SK-N-SH treated with all-trans-retinoic acid at 6 μM for 48 hours (cell line): ENCODE measurements at regions not wholly inside any gene's neighbourhood (a gene's known extent, or its start where the extent isn't known, plus 50 kb on each side); places are given as distances from the start of the nearest gene placed in this dataset.

Source experiments
- ATAC-seq: fragments of 200-7000 bp; cut with Tn5 transposase; 3 replicates; pipeline ENCODE4 v1.9.1; 2020; ENCODE audit warnings: mild to moderate bottlenecking, moderate library complexity
- ARNTL ChIP-seq: fragments of 450-650 bp; formaldehyde crosslinking; IDR thresholded peaks from 2 replicates; pipeline ENCODE4 v1.5.0; 2020; ENCODE audit warnings: low read depth, mild to moderate bottlenecking, moderate library complexity, borderline replicate concordance
- BACH2 ChIP-seq: fragments of 250-450 bp; sonication (Bioruptor Pico); IDR thresholded peaks from 2 replicates; pipeline ENCODE4 v1.9.0; 2021; ENCODE audit warnings: mild to moderate bottlenecking, borderline replicate concordance
- CSDC2 ChIP-seq: fragments of 250-450 bp; sonication (Bioruptor Pico); IDR thresholded peaks from 2 replicates; pipeline ENCODE4 v1.5.0; 2020; ENCODE audit warnings: mild to moderate bottlenecking, moderate library complexity
- ESRRG ChIP-seq: fragments of 250-450 bp; sonication (Bioruptor Pico); IDR thresholded peaks from 2 replicates; pipeline ENCODE4 v1.6.1; 2021; ENCODE audit warnings: mild to moderate bottlenecking
- GLIS3 ChIP-seq: fragments of 250-450 bp; sonication (Bioruptor Pico); IDR thresholded peaks from 2 replicates; pipeline ENCODE4 v1.5.0; 2020; ENCODE audit warnings: mild to moderate bottlenecking, moderate library complexity
- OSR1 ChIP-seq: fragments of 250-450 bp; sonication (Bioruptor Pico); IDR thresholded peaks from 2 replicates; pipeline ENCODE4 v1.8.0; 2022; ENCODE audit warnings: moderate library complexity, mild to moderate bottlenecking, inconsistent platforms
- PPARA ChIP-seq: fragments of 250-450 bp; sonication (Bioruptor Pico); IDR thresholded peaks from 2 replicates; pipeline ENCODE4 v1.5.0; 2020; ENCODE audit warnings: mild to moderate bottlenecking, borderline replicate concordance
- RARB ChIP-seq: fragments of 250-450 bp; sonication (Bioruptor Pico); IDR thresholded peaks from 2 replicates; pipeline ENCODE4 v1.8.0; 2021; ENCODE audit warnings: mild to moderate bottlenecking, moderate library complexity
- SNAI2 ChIP-seq: fragments of 250-450 bp; sonication (Bioruptor Pico); IDR thresholded peaks from 2 replicates; pipeline ENCODE4 v1.5.0; 2020; ENCODE audit warnings: mild to moderate bottlenecking, moderate library complexity
- TCF4 ChIP-seq: fragments of 250-450 bp; sonication (Bioruptor Pico); IDR thresholded peaks from 2 replicates; pipeline ENCODE4 v1.8.0; 2021; ENCODE audit warnings: mild to moderate bottlenecking, moderate library complexity, borderline replicate concordance
- TOX ChIP-seq: fragments of 250-450 bp; sonication (Bioruptor Pico); IDR thresholded peaks from 2 replicates; pipeline ENCODE4 v1.8.0; 2021; ENCODE audit warnings: mild to moderate bottlenecking, moderate library complexity, borderline replicate concordance
- ZC3H10 ChIP-seq: fragments of 250-450 bp; sonication (Bioruptor Pico); IDR thresholded peaks from 2 replicates; pipeline ENCODE4 v1.5.1; 2021; ENCODE audit warnings: mild to moderate bottlenecking, moderate library complexity
- ZFP3 ChIP-seq: fragments of 250-450 bp; sonication (Bioruptor Pico); IDR thresholded peaks from 2 replicates; pipeline ENCODE4 v1.5.0; 2020; ENCODE audit warnings: mild to moderate bottlenecking, moderate library complexity
- ZFP30 ChIP-seq: fragments of 450-650 bp; formaldehyde crosslinking; IDR thresholded peaks from 2 replicates; pipeline ENCODE4 v1.5.0; 2022; ENCODE audit warnings: mild to moderate bottlenecking, moderate library complexity
- ZNF565 ChIP-seq: fragments of 450-650 bp; formaldehyde crosslinking; conservative IDR thresholded peaks from 2 replicates; pipeline ENCODE4 v1.5.0; 2020; ENCODE audit warnings: low read depth, mild to moderate bottlenecking, moderate library complexity
- ZNF70 ChIP-seq: fragments of 450-650 bp; formaldehyde crosslinking; IDR thresholded peaks from 2 replicates; pipeline ENCODE4 v1.5.0; 2020; ENCODE audit warnings: mild to moderate bottlenecking, moderate library complexity
- ZNF8 ChIP-seq: fragments of 450-650 bp; formaldehyde crosslinking; IDR thresholded peaks from 2 replicates; pipeline ENCODE4 v1.5.0; 2020; ENCODE audit warnings: mild to moderate bottlenecking, moderate library complexity
- TF ChIP-seq, protein P1 (sequence below): fragments of 250-450 bp; sonication (Bioruptor Pico); IDR thresholded peaks from 2 replicates; pipeline ENCODE4 v1.5.1; 2021; ENCODE audit warnings: mild to moderate bottlenecking, moderate library complexity
- TF ChIP-seq, protein P2 (sequence below): fragments of 250-450 bp; sonication (Bioruptor Pico); IDR thresholded peaks from 2 replicates; pipeline ENCODE4 v1.8.0; 2021; ENCODE audit warnings: low read depth, mild to moderate bottlenecking, moderate library complexity, borderline replicate concordance
- TF ChIP-seq, protein P3 (sequence below): fragments of 250-450 bp; sonication (Bioruptor Pico); IDR thresholded peaks from 2 replicates; pipeline ENCODE4 v1.8.0; 2020; ENCODE audit warnings: mild to moderate bottlenecking, moderate library complexity, borderline replicate concordance
- TF ChIP-seq, protein P4 (sequence below): fragments of 250-450 bp; sonication (Bioruptor Pico); IDR thresholded peaks from 2 replicates; pipeline ENCODE4 v1.5.0; 2020; ENCODE audit warnings: mild to moderate bottlenecking, moderate library complexity
- TF ChIP-seq, protein P5 (sequence below): fragments of 250-450 bp; sonication (Bioruptor Pico); IDR thresholded peaks from 2 replicates; pipeline ENCODE4 v1.5.1; 2020; ENCODE audit warnings: low read depth, mild to moderate bottlenecking, moderate library complexity

DNA sequence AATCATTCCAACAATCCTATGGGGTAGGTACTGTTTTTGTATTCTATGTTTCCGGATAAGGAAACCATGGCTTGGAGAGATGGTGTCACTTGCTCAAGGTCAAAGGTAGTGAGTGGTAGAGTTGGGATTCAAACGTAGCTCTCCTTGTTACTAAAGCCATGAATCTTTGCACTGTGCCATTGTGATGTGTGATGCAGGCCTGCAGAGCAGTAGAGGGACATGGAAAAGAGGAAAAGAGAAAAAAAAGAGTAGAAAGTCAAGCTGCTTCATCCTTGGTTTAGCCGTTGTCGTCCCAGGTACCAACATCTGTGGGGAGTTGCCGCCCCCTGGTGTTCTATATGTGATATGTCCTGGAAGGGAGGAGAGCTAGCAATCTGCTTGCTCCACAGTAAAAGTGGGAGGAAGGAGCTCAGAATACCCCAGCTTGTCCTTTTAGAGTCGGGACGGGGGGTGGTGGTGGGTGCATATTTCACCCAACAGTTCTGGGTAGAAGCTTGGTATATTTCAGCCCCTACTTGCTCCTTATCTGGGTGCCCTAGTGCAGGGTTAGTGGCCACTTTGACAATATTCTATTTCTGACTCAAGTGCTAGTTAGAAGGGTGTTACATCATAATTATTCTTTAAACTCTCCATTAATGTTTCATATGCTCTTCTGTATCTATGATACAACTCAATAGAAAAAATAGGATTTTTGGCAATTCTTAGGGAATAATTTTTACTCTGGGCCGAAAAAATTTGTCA is 98.4 kb downstream of the EBNA1BP2 start (continued):
- TF ChIP-seq, protein P1, sequence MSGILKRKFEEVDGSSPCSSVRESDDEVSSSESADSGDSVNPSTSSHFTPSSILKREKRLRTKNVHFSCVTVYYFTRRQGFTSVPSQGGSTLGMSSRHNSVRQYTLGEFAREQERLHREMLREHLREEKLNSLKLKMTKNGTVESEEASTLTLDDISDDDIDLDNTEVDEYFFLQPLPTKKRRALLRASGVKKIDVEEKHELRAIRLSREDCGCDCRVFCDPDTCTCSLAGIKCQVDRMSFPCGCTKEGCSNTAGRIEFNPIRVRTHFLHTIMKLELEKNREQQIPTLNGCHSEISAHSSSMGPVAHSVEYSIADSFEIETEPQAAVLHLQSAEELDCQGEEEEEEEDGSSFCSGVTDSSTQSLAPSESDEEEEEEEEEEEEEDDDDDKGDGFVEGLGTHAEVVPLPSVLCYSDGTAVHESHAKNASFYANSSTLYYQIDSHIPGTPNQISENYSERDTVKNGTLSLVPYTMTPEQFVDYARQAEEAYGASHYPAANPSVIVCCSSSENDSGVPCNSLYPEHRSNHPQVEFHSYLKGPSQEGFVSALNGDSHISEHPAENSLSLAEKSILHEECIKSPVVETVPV (CRISPR knock-in tag): no peak

DNA sequence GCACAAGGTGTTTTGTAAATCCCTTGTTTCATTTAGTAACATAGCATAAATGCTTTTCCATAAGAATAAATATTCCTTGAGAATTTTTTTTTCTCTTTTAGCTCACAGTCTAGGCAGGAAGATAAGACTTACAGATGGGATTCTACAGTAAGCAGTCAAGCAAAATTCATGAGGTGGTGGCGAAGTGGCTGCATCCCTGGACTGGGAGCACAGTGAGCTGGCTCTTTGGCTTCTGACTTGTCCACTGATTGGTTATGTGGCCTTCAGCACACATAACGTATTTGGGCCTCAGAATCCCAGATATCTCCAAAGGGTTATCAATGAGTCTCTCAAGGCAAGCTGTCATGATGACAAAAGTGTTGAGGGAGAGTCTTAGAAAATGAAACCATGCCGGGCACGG is 99.8 kb downstream of the EBNA1BP2 start:
- ATAC-seq: no peak
- TF ChIP-seq ZNF565 (no peak), TOX (CRISPR knock-in tag) (no peak), TCF4 (no peak), CSDC2 (no peak), RARB (CRISPR knock-in tag) (no peak), SNAI2 (CRISPR knock-in tag) (no peak), ARNTL (CRISPR knock-in tag) (no peak), BACH2 (CRISPR knock-in tag) (no peak), ESRRG (CRISPR knock-in tag) (no peak), ZC3H10 (CRISPR knock-in tag) (no peak), ZFP3 (no peak), GLIS3 (CRISPR knock-in tag) (no peak), ZNF70 (CRISPR knock-in tag) (no peak), ZFP30 (no peak), PPARA (CRISPR knock-in tag) (no peak)
- TF ChIP-seq, protein P1 (CRISPR knock-in tag): no peak
- TF ChIP-seq, protein P2, sequence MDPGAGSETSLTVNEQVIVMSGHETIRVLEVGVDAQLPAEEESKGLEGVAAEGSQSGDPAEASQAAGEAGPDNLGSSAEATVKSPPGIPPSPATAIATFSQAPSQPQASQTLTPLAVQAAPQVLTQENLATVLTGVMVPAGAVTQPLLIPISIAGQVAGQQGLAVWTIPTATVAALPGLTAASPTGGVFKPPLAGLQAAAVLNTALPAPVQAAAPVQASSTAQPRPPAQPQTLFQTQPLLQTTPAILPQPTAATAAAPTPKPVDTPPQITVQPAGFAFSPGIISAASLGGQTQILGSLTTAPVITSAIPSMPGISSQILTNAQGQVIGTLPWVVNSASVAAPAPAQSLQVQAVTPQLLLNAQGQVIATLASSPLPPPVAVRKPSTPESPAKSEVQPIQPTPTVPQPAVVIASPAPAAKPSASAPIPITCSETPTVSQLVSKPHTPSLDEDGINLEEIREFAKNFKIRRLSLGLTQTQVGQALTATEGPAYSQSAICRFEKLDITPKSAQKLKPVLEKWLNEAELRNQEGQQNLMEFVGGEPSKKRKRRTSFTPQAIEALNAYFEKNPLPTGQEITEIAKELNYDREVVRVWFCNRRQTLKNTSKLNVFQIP (CRISPR knock-in tag): no peak
- TF ChIP-seq, protein P3, sequence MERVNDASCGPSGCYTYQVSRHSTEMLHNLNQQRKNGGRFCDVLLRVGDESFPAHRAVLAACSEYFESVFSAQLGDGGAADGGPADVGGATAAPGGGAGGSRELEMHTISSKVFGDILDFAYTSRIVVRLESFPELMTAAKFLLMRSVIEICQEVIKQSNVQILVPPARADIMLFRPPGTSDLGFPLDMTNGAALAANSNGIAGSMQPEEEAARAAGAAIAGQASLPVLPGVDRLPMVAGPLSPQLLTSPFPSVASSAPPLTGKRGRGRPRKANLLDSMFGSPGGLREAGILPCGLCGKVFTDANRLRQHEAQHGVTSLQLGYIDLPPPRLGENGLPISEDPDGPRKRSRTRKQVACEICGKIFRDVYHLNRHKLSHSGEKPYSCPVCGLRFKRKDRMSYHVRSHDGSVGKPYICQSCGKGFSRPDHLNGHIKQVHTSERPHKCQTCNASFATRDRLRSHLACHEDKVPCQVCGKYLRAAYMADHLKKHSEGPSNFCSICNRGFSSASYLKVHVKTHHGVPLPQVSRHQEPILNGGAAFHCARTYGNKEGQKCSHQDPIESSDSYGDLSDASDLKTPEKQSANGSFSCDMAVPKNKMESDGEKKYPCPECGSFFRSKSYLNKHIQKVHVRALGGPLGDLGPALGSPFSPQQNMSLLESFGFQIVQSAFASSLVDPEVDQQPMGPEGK (CRISPR knock-in tag): no peak
- TF ChIP-seq, protein P4, sequence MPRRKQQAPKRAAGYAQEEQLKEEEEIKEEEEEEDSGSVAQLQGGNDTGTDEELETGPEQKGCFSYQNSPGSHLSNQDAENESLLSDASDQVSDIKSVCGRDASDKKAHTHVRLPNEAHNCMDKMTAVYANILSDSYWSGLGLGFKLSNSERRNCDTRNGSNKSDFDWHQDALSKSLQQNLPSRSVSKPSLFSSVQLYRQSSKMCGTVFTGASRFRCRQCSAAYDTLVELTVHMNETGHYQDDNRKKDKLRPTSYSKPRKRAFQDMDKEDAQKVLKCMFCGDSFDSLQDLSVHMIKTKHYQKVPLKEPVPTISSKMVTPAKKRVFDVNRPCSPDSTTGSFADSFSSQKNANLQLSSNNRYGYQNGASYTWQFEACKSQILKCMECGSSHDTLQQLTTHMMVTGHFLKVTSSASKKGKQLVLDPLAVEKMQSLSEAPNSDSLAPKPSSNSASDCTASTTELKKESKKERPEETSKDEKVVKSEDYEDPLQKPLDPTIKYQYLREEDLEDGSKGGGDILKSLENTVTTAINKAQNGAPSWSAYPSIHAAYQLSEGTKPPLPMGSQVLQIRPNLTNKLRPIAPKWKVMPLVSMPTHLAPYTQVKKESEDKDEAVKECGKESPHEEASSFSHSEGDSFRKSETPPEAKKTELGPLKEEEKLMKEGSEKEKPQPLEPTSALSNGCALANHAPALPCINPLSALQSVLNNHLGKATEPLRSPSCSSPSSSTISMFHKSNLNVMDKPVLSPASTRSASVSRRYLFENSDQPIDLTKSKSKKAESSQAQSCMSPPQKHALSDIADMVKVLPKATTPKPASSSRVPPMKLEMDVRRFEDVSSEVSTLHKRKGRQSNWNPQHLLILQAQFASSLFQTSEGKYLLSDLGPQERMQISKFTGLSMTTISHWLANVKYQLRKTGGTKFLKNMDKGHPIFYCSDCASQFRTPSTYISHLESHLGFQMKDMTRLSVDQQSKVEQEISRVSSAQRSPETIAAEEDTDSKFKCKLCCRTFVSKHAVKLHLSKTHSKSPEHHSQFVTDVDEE: no peak
- TF ChIP-seq, protein P5, sequence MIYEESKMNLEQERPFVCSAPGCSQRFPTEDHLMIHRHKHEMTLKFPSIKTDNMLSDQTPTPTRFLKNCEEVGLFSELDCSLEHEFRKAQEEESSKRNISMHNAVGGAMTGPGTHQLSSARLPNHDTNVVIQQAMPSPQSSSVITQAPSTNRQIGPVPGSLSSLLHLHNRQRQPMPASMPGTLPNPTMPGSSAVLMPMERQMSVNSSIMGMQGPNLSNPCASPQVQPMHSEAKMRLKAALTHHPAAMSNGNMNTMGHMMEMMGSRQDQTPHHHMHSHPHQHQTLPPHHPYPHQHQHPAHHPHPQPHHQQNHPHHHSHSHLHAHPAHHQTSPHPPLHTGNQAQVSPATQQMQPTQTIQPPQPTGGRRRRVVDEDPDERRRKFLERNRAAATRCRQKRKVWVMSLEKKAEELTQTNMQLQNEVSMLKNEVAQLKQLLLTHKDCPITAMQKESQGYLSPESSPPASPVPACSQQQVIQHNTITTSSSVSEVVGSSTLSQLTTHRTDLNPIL: no peak

DNA sequence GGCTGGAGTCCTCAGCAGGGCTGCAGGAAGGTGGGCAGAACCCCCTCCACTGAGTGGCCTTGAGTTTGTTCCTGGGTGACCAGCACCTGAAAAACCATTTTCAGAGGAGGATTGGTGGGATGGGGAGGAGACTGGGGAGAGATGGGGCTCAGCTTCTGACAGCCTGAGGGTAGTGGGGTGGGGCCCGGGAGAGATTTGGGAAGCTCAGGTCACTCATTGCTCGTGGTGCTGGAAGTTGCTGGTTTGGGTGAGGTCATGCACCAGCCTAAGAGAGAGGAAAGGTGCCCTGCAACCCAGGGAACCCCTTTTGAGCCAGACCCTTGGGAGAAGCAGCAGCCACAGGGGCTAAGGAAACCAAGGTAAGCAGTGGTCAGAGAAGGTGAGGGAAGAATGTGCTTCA is 100.8 kb downstream of the EBNA1BP2 start:
- no peak for ATAC-seq
- TF ChIP-seq TOX (CRISPR knock-in tag) (no peak), ARNTL (CRISPR knock-in tag) (no peak), OSR1 (CRISPR knock-in tag) (no peak), ESRRG (CRISPR knock-in tag) (no peak), BACH2 (CRISPR knock-in tag) (no peak), ZNF70 (CRISPR knock-in tag) (no peak), CSDC2 (no peak), ZNF8 (no peak)
- TF ChIP-seq, protein P1 (CRISPR knock-in tag): no peak
- TF ChIP-seq, protein P5: no peak
- TF ChIP-seq, protein P3 (CRISPR knock-in tag): no peak
